ENCODE measurements at regions not wholly inside any gene's neighbourhood (a gene's known extent, or its start where the extent isn't known, plus 50 kb on each side); places are given as distances from the start of the nearest gene placed in this dataset.

GRCh38 chr1:232462213-232462612 lies 167.7 kb downstream of the SIPA1L2 start:
- no peak for TF ChIP-seq CTCF (IDR thresholded peaks at IDR 0.05)
- no peak for TF ChIP-seq POLR2A (IDR thresholded peaks at IDR 0.05; ENCODE audit: low read depth)

Measured in esophagus muscularis mucosa (tissue), 3 donors.